NCI-H1694 treated with DMSO at 0.1 percent for 48 hours (cell line): ENCODE measurements at regions not wholly inside any gene's neighbourhood (a gene's known extent, or its start where the extent isn't known, plus 50 kb on each side); places are given as distances from the start of the nearest gene placed in this dataset.
"Not testable (repeated sequence)": the region's sequence is repeated elsewhere in the genome, so short reads cannot be mapped to it uniquely, and the experiment has no call there.

Experiments
- DNase-seq: peaks from one replicate; lab custom pipeline; 2025; lab: John Stamatoyannopoulos, UW

- no peak for DNase-seq
Observed at GRCh38 chr9:135357863-135358551, 121.6 kb upstream of the PPP1R26 start.

GRCh38 chr9:135358552-135358940 lies 121.0 kb upstream of the PPP1R26 start:
- DNase-seq, result no peak

- no peak for DNase-seq
Observed at GRCh38 chr9:135359764-135360163, 119.8 kb upstream of the PPP1R26 start.

- no peak for DNase-seq
Observed at GRCh38 chr9:135360617-135361016, 119.0 kb upstream of the PPP1R26 start.

GRCh38 chr9:135361668-135362067 lies 117.9 kb upstream of the PPP1R26 start:
- not testable (repeated sequence) for DNase-seq

GRCh38 chr9:135363596-135363995 lies 116.0 kb upstream of the PPP1R26 start:
- no peak for DNase-seq

GRCh38 chr9:135365013-135365768 lies 114.4 kb upstream of the PPP1R26 start:
- no peak for DNase-seq

- no peak for DNase-seq
Observed at GRCh38 chr9:135366104-135366503, 113.5 kb upstream of the PPP1R26 start.

GRCh38 chr9:135369412-135369990 lies 110.1 kb upstream of the PPP1R26 start:
- no peak for DNase-seq

- peak; percentile 82 for DNase-seq
Observed at GRCh38 chr9:135370411-135371375, 108.9 kb upstream of the PPP1R26 start.

GRCh38 chr9:135371535-135371934 lies 108.0 kb upstream of the PPP1R26 start:
- no peak for DNase-seq

GRCh38 chr9:135372036-135372435 lies 107.5 kb upstream of the PPP1R26 start:
- DNase-seq, result no peak

GRCh38 chr9:135372501-135373008 lies 107.0 kb upstream of the PPP1R26 start:
- DNase-seq, result no peak

GRCh38 chr9:135373151-135373685 lies 106.4 kb upstream of the PPP1R26 start:
- no peak for DNase-seq

- DNase-seq, result no peak
Observed at GRCh38 chr9:135373820-135374219, 105.8 kb upstream of the PPP1R26 start.

GRCh38 chr9:135374591-135374990 lies 105.0 kb upstream of the PPP1R26 start:
- no peak for DNase-seq

- DNase-seq, result no peak
Observed at GRCh38 chr9:135375001-135375400, 104.6 kb upstream of the PPP1R26 start.

- DNase-seq, result no peak
Observed at GRCh38 chr9:135376511-135377265, 102.9 kb upstream of the PPP1R26 start.

- DNase-seq, result no peak
Observed at GRCh38 chr9:135377431-135377830, 102.2 kb upstream of the PPP1R26 start.

GRCh38 chr9:135378751-135379150 lies 100.8 kb upstream of the PPP1R26 start:
- no peak for DNase-seq
